Fibroblast of villous mesenchyme (primary cell): ENCODE measurements at regions not wholly inside any gene's neighbourhood (a gene's known extent, or its start where the extent isn't known, plus 50 kb on each side); places are given as distances from the start of the nearest gene placed in this dataset.

Experiments used
- DNase-seq: peaks from one replicate; pipeline ENCODE4 v3.0.0-alpha.2; 2010; ENCODE audit warnings: low read depth
- H3K4me3 ChIP-seq: 2 replicates; pipeline ENCODE4 v1.5.1; 2011; ENCODE audit warnings: low read depth, mild to moderate bottlenecking, low read length
- CTCF ChIP-seq: IDR thresholded peaks from 2 replicates; pipeline ENCODE4 v1.5.1; 2012; ENCODE audit warnings: low read depth, mild to moderate bottlenecking, low read length; ENCODE audit not compliant: insufficient read depth

- no peak overlapping the region for H3K4me3 ChIP-seq
- TF ChIP-seq CTCF: no peak
- DNase-seq: no peak
Observed at GRCh38 chr6:51322505-51322904, 503.8 kb downstream of the TFAP2B start.

GRCh38 chr6:51323056-51323455, 504.4 kb downstream of the TFAP2B start:
- no peak for DNase-seq
- no peak for TF ChIP-seq CTCF
- no peak overlapping the region for H3K4me3 ChIP-seq

- DNase-seq: no peak
- TF ChIP-seq CTCF: no peak
Observed at GRCh38 chr6:51330971-51331370, 512.3 kb downstream of the TFAP2B start.

GRCh38 chr6:51335543-51335942, 516.9 kb downstream of the TFAP2B start:
- TF ChIP-seq CTCF: no peak
- no peak overlapping the region for H3K4me3 ChIP-seq
- DNase-seq: no peak

More at GRCh38 chr6:51330971-51331370, 512.3 kb downstream of the TFAP2B start:
- no peak overlapping the region for H3K4me3 ChIP-seq

- no peak overlapping the region for H3K4me3 ChIP-seq
- TF ChIP-seq CTCF: no peak
- DNase-seq: no peak
Observed at GRCh38 chr6:51336185-51336584, 517.5 kb downstream of the TFAP2B start.

GRCh38 chr6:51337277-51337676, 518.6 kb downstream of the TFAP2B start:
- H3K4me3 ChIP-seq: no peak overlapping the region
- TF ChIP-seq CTCF: no peak
- no peak for DNase-seq

GRCh38 chr6:51339108-51339507, 520.4 kb downstream of the TFAP2B start:
- H3K4me3 ChIP-seq: no peak overlapping the region
- no peak for TF ChIP-seq CTCF
- no peak for DNase-seq
